ENCODE measurements at regions not wholly inside any gene's neighbourhood (a gene's known extent, or its start where the extent isn't known, plus 50 kb on each side); places are given as distances from the start of the nearest gene placed in this dataset.

- peak; percentile 97 for TF ChIP-seq CTCF (conservative IDR thresholded peaks at IDR 0.05; ENCODE audit: low read length)
- no peak overlapping the region for H3K4me3 ChIP-seq (ENCODE audit: low read length)
- DNase-seq (ENCODE audit: low read depth): peak; percentile 59
Measured at GRCh38 chr2:174697255-174697654, 67.0 kb downstream of the CHRNA1 start.

GRCh38 chr2:174694920-174695319 is 69.4 kb downstream of the CHRNA1 start:
- no peak for DNase-seq (ENCODE audit: low read depth)

GRCh38 chr2:174694196-174694878 is 69.9 kb downstream of the CHRNA1 start:
- no peak for TF ChIP-seq CTCF (conservative IDR thresholded peaks at IDR 0.05; ENCODE audit: low read length)
- H3K4me3 ChIP-seq (ENCODE audit: low read length): no peak overlapping the region
- no peak for DNase-seq (ENCODE audit: low read depth)

More at GRCh38 chr2:174694920-174695319, 69.4 kb downstream of the CHRNA1 start:
- no peak overlapping the region for H3K4me3 ChIP-seq (ENCODE audit: low read length)
- no peak for TF ChIP-seq CTCF (conservative IDR thresholded peaks at IDR 0.05; ENCODE audit: low read length)

- no peak for DNase-seq (ENCODE audit: low read depth)
- no peak for TF ChIP-seq CTCF (conservative IDR thresholded peaks at IDR 0.05; ENCODE audit: low read length)
- no peak overlapping the region for H3K4me3 ChIP-seq (ENCODE audit: low read length)
Measured at GRCh38 chr2:174693344-174693743, 70.9 kb downstream of the CHRNA1 start.

GRCh38 chr2:174692256-174692919 is 71.9 kb downstream of the CHRNA1 start:
- DNase-seq (ENCODE audit: low read depth): peak; percentile 72
- TF ChIP-seq CTCF (conservative IDR thresholded peaks at IDR 0.05; ENCODE audit: low read length): no peak
- no peak overlapping the region for H3K4me3 ChIP-seq (ENCODE audit: low read length)

GRCh38 chr2:174691201-174691779 is 73.0 kb downstream of the CHRNA1 start:
- TF ChIP-seq CTCF (conservative IDR thresholded peaks at IDR 0.05; ENCODE audit: low read length): no peak
- no peak for DNase-seq (ENCODE audit: low read depth)
- H3K4me3 ChIP-seq (ENCODE audit: low read length): no peak overlapping the region

GRCh38 chr2:174690026-174690425 is 74.2 kb downstream of the CHRNA1 start:
- TF ChIP-seq CTCF (conservative IDR thresholded peaks at IDR 0.05; ENCODE audit: low read length): no peak
- H3K4me3 ChIP-seq (ENCODE audit: low read length): no peak overlapping the region
- no peak for DNase-seq (ENCODE audit: low read depth)

All from AG10803 (cell line).